ENCODE measurements at regions not wholly inside any gene's neighbourhood (a gene's known extent, or its start where the extent isn't known, plus 50 kb on each side); places are given as distances from the start of the nearest gene placed in this dataset.
"Not testable (repeated sequence)": the region's sequence is repeated elsewhere in the genome, so short reads cannot be mapped to it uniquely, and the experiment has no call there.

DNA sequence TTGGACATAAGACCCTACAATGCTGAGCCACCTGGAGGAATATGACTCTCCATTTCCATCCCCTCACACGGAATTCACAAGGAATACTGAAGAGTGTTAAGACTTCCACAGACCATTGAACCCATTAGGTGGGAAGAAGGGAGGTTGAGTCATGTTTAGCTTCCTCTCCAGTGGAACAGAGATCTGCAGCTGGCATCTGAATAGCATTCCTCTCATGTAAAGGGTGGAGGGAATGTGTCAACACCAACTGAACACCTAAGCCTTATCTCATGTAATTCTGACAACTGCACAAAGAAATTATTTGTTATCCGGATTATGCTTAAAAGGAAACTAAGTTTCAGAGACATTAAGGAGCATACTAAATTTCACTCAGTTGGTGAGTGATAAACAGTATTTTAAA lies 705.9 kb downstream of the MAFB start:
- TF ChIP-seq, protein P1, sequence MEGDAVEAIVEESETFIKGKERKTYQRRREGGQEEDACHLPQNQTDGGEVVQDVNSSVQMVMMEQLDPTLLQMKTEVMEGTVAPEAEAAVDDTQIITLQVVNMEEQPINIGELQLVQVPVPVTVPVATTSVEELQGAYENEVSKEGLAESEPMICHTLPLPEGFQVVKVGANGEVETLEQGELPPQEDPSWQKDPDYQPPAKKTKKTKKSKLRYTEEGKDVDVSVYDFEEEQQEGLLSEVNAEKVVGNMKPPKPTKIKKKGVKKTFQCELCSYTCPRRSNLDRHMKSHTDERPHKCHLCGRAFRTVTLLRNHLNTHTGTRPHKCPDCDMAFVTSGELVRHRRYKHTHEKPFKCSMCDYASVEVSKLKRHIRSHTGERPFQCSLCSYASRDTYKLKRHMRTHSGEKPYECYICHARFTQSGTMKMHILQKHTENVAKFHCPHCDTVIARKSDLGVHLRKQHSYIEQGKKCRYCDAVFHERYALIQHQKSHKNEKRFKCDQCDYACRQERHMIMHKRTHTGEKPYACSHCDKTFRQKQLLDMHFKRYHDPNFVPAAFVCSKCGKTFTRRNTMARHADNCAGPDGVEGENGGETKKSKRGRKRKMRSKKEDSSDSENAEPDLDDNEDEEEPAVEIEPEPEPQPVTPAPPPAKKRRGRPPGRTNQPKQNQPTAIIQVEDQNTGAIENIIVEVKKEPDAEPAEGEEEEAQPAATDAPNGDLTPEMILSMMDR (IDR thresholded peaks at IDR 0.05; ENCODE audit: low read depth, low read length, missing control alignments), result no peak
- H3K4me3 ChIP-seq (ENCODE audit: low read depth, low read length), result no peak overlapping the region
- no peak for DNase-seq (ENCODE audit: low read depth)
- in situ Hi-C loops (cut with HindIII; ENCODE audit: low sequenced_read_pairs), result no loop called here

DNA sequence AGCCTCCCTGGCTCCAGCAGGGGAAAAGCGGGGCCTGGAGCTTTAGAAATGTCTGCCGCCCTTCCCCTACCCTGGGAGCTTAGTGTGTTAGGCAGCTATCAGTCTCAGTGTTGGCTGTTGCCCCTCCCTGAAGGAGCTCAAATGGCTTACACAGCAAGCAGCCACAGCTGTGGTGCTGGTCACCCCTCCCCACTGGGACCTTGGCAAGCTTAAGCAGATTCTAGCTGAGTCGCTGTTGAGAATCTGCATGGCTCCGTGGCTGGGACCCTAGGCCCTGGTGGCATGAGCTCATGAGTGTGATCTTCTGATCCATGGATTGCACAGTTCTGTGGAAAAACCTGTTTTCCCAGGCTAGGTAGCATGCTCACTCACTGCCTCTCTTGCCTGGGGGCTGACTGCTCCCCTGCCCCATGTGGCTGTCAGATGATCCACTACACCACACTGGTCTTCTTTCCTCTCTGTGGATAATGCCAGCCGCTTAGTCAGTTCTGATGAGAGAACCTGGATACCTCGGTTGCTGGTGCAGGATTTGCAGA lies 714.0 kb downstream of the MAFB start:
- in situ Hi-C loops (cut with HindIII; ENCODE audit: low sequenced_read_pairs), result no loop called here
- H3K4me3 ChIP-seq (ENCODE audit: low read depth, low read length), result no peak overlapping the region
- TF ChIP-seq, protein P1 (IDR thresholded peaks at IDR 0.05; ENCODE audit: low read depth, low read length, missing control alignments), result no peak
- no peak for DNase-seq (ENCODE audit: low read depth)

DNA sequence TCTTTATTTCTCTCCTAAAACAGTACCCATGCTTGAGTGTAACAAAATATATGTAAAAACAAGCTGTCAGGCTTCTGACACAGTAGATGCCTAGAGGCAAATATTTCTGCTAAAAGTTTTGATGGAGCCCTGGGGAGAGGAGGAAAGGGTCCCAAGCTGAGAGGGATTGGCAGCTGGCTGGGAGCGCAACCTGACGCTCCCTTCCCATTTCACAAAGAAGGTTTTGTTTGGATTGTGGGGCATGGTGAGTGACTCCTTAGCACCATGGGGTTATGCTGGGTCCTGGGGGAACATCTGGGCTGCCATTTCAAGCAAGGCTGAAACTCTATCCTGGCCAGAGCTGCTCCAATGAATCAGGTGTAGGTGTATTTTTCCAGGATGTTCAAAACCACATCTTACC lies 720.5 kb downstream of the MAFB start:
- H3K4me3 ChIP-seq (ENCODE audit: low read depth, low read length), result no peak overlapping the region
- in situ Hi-C loops (cut with HindIII; ENCODE audit: low sequenced_read_pairs), result no loop called here
- no peak for DNase-seq (ENCODE audit: low read depth)
- TF ChIP-seq, protein P1 (IDR thresholded peaks at IDR 0.05; ENCODE audit: low read depth, low read length, missing control alignments), result no peak

DNA sequence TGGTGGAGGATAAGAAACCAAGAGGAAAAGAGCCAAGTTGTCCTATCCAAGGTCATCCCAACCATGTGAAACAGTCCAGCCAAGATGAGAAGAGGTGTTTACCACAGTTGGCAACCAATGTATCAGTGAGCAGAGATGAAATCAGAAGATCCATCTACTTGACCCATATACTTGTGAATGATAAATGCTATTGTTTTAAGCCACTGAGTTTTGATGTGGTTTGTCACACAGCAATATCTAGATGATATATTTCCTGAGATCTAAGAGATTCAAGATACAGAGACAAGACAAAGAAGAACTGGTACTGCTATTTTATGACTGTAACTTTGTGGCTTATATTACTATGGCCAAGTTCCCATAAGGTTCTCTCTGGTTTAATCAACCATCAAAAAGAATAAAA lies 721.2 kb downstream of the MAFB start:
- TF ChIP-seq, protein P1 (IDR thresholded peaks at IDR 0.05; ENCODE audit: low read depth, low read length, missing control alignments), result no peak
- in situ Hi-C loops (cut with HindIII; ENCODE audit: low sequenced_read_pairs), result no loop called here
- no peak for DNase-seq (ENCODE audit: low read depth)
- no peak overlapping the region for H3K4me3 ChIP-seq (ENCODE audit: low read depth, low read length)

DNA sequence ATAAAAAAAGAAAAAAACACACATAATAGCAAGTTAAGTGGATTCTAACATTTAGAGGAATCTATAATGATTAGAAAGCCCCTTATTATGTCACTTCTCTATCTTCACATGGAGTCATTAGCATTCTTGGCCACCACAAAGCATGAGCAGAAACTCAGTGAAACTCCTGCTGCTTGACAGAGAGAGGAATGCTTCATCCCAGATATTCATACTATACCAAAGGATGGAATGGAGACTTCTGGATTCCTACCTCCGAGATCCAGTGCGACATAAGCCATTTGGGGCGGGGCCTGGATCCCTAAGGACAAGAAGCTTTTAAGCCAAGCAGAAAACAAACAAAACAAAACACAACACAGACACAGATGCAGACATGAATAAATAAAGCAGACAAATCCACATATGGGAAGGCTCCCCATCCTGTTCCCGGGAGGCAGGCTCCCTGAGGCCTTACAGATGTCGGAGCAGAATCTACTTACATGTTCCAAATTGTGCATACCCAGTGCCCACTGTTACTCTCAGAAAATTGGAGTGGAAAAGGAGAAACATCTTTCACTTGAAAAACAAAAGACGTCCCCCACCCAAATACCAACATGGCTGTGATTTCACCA lies 727.3 kb downstream of the MAFB start:
- DNase-seq (ENCODE audit: low read depth), result no peak
- in situ Hi-C loops (cut with HindIII; ENCODE audit: low sequenced_read_pairs), result no loop called here
- TF ChIP-seq, protein P1 (IDR thresholded peaks at IDR 0.05; ENCODE audit: low read depth, low read length, missing control alignments), result no peak
- no peak overlapping the region for H3K4me3 ChIP-seq (ENCODE audit: low read depth, low read length)

DNA sequence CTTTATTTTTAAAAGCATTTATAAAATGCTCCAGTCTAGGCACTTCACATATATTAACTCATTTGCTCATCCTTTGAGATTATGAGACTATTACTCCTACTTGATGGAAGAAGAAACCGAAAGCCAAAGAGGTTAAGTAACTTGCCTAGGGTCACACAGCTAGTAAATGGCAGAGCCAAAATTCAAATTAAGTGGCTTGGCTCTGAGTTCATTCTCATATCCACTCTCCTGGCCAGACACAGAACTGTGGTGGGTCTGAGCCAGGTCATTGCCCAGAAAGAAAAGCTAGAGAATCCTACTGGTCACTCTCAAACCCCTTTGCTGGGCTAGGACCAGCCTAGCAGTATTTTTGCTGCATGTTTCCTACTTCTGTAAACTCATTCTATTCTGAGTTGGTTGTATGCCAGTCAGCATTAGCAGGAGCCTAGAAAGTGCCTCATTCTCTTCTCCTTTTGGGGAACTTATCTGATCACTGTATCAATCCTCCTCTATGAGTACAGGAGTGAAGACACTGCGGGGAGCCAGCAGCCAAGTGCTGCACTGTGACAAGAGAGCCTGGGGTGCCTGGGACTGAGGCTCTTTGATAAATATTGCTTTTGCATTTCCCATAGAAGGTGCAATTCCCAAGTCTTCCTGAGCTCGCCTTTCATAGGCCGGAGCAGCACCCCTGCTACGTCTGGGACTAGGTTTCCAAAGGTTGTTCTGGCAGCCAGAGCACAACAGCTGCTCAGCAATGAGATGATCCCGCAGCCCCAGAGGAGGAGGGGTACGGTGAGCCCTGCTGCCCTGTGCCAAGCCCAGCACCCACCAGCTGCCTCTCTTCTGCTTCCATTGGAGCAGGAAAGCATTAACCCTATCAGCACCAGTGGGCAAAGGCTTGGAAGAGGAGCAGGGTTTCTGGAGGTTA lies 728.3 kb downstream of the MAFB start:
- TF ChIP-seq, protein P1 (IDR thresholded peaks at IDR 0.05; ENCODE audit: low read depth, low read length, missing control alignments), result no peak
- no peak overlapping the region for H3K4me3 ChIP-seq (ENCODE audit: low read depth, low read length)
- DNase-seq (ENCODE audit: low read depth), result no peak
- in situ Hi-C loops (cut with HindIII; ENCODE audit: low sequenced_read_pairs), result no loop called here

DNA sequence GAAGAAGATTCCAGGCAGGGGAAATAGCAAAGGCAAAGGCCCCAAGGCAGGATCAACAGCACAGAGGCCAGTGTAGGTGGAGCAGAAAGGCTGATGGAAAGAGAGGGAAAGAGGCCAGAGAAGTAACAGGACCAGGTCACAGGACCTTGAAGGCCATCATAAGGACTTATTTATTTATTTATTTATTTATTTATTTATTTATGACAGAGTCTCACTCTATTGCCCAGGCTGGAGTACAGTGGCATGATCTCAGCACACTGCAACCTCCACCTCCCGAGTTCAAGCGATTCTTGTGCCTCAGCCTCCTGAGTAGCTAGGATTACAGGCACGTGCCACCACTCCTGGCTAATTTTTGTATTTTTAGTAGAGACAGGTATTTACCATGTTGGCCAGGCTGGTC lies 731.1 kb downstream of the MAFB start:
- H3K4me3 ChIP-seq (ENCODE audit: low read depth, low read length); DNase-seq (ENCODE audit: low read depth); in situ Hi-C loops (cut with HindIII; ENCODE audit: low sequenced_read_pairs): not testable (repeated sequence)
